ENCODE measurements at regions not wholly inside any gene's neighbourhood (a gene's known extent, or its start where the extent isn't known, plus 50 kb on each side); places are given as distances from the start of the nearest gene placed in this dataset.

DNA sequence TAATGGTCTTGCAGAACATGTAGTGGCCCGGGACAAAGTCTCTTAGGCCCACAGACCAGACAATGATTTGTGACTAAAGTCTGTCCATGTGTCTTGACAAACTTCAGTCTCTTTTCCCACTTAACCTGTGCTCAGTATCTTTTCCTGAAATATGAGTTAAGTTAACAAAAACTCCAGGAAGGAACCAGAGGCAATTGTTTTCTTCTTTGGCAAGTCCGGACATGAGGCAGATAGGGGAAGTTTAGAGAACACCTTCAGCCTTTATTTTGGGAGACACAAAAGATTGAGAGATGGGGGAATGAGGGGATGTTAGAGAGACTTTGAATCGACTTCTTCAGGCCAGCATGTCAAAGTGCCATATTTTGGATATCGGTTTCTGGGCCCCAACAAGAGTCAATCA lies 80.2 kb upstream of the FRMPD4 start:
- no peak for TF ChIP-seq EZH2 (IDR thresholded peaks at IDR 0.05; ENCODE audit: insufficient read depth, poor library complexity, severe bottlenecking)
- TF ChIP-seq EZH2phosphoT487 (IDR thresholded peaks at IDR 0.05; ENCODE audit: insufficient read depth, low read depth) = no peak

All from GM23248 (cell line).